PC-9 (cell line): ENCODE measurements at regions not wholly inside any gene's neighbourhood (a gene's known extent, or its start where the extent isn't known, plus 50 kb on each side); places are given as distances from the start of the nearest gene placed in this dataset.

Experiments used
- BruUV-seq: library from RNA; stranded (reverse); fragments of 400-500 nt; replicated peaks from 2 replicates; lab custom pipeline; 2021; lab: Mats Ljungman, UMichigan
- CTCF ChIA-PET: fragments of 300-600 bp; sonication (Branson Sonifier 250); formaldehyde crosslinking; loops from one replicate; lab custom pipeline; 2022; ENCODE audit warnings: antibody characterized with exemption; lab: Charles Lee
- POLR2A ChIA-PET: fragments of 300-600 bp; sonication (Branson Sonifier 250); formaldehyde crosslinking; loops from one replicate; lab custom pipeline; 2022; ENCODE audit warnings: antibody characterized with exemption; ENCODE audit not compliant: unreplicated experiment; lab: Charles Lee
- DNase-seq, 2 experiments: peaks; one replicate each; pipeline versions ENCODE4 v3.0.0 to v3.0.0-alpha.2; 2015 to 2022; ENCODE audit warnings: mixed read lengths in 1 of 2
- H2AFZ ChIP-seq: fragments of 200-600 bp; sonication (generic); 2 replicates; pipeline ENCODE4 v1.8.1; 2017; ENCODE audit warnings: antibody characterized with exemption
- H3F3A ChIP-seq: fragments of 200-600 bp; sonication (generic); 2 replicates; pipeline ENCODE4 v1.8.1; 2017; ENCODE audit warnings: antibody characterized with exemption, mild to moderate bottlenecking, low read depth; ENCODE audit not compliant: insufficient read depth
- H3K27ac ChIP-seq: fragments of 200-600 bp; sonication (generic); 2 replicates; pipeline ENCODE4 v1.6.1; 2016; ENCODE audit warnings: mixed run types
- H3K27me3 ChIP-seq: fragments of 200-600 bp; sonication (generic); 2 replicates; pipeline ENCODE4 v1.6.1; 2016; ENCODE audit warnings: low read depth, mixed run types; ENCODE audit not compliant: insufficient read depth
- H3K36me3 ChIP-seq: fragments of 200-600 bp; sonication (generic); 2 replicates; pipeline ENCODE4 v1.6.1; 2016; ENCODE audit warnings: low read depth, mixed run types
- H3K4me1 ChIP-seq: fragments of 200-600 bp; sonication (generic); replicated peaks from 2 replicates; pipeline ENCODE4 v1.6.1; 2016; ENCODE audit warnings: mixed run types; ENCODE audit not compliant: insufficient read depth
- H3K4me2 ChIP-seq: fragments of 200-600 bp; sonication (generic); 2 replicates; pipeline ENCODE4 v1.6.1; 2017; ENCODE audit warnings: mixed run types
- H3K4me3 ChIP-seq: fragments of 200-600 bp; sonication (generic); 2 replicates; pipeline ENCODE4 v1.6.1; 2016; ENCODE audit warnings: mixed run types
- H3K79me2 ChIP-seq: fragments of 200-600 bp; sonication (generic); 2 replicates; pipeline ENCODE4 v1.6.1; 2017; ENCODE audit warnings: low read depth, mixed run types
- H3K9me2 ChIP-seq: fragments of 200-600 bp; sonication (generic); 2 replicates; pipeline ENCODE4 v1.8.1; 2017; ENCODE audit warnings: mild to moderate bottlenecking; ENCODE audit not compliant: insufficient read depth
- H3K9me3 ChIP-seq: fragments of 200-600 bp; sonication (generic); 2 replicates; pipeline ENCODE4 v1.8.1; 2016; ENCODE audit warnings: low read depth; ENCODE audit not compliant: insufficient read depth
- H4K20me1 ChIP-seq: fragments of 200-600 bp; sonication (generic); 2 replicates; pipeline ENCODE4 v1.8.1; 2017; ENCODE audit not compliant: insufficient read depth
- CTCF ChIP-seq: fragments of 200-600 bp; sonication (generic); conservative IDR thresholded peaks from 2 replicates; pipeline ENCODE4 v1.6.1; 2017; ENCODE audit warnings: mixed run types, antibody characterized with exemption, mild to moderate bottlenecking, moderate library complexity
- EZH2 ChIP-seq: fragments of 200-600 bp; sonication (generic); IDR thresholded peaks from 2 replicates; pipeline ENCODE4 v1.8.0; 2017; ENCODE audit warnings: antibody characterized with exemption, low read depth
- intact Hi-C: fragments of 100-400 bp; cut with micrococcal nuclease; formaldehyde crosslinking; loops from one replicate; pipeline ENCODE4 v1.10.0; 2022; ENCODE audit not compliant: unreplicated experiment

DNA sequence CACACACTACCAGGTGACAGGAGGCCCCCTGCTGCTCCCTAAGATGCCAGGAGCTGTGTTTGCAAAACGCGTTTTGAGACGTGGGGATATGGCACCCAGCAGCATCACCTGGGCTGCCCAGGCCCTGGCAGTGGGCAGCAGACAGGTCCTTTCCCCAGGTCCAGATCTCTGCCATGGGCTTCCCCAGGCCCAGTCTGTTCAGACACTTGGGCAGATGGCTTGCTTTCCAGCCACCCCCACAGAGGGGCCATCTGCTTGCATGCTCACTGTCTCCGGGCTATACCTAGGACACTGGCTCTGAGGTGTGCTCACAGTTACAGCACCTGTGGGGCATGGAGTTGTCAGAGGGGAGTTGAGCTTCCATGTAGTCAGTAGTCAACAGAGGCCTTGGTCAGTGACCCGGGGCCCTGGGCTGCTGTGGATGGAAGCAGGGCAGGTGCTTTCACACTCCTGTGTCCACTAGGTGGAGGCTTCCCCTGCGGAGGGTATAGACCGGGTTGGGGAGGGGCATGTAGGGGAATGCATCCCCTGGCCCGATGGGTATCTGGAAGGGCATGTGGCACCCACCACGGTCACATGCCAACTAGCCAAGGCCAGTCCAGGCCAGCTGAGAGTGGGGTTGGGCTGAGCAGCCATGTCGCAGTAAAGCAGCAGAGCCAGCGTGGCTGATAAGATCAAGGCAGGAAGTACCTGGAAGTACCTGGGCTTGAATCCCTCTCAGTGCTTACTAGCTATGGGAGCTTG lies 185.4 kb upstream of the SLC24A3 start:
- Histone ChIP-seq H4K20me1 (no peaks in the 10 kb centered on the region), H3K79me2 (no peaks in the 10 kb centered on the region), H3K4me3 (no peak overlapping the region), H3K27me3 (no peaks in the 10 kb centered on the region), H3K36me3 (no peaks in the 10 kb centered on the region), H3K27ac (no peak overlapping the region), H2AFZ (no peak overlapping the region), H3F3A (no peaks in the 10 kb centered on the region), H3K9me2 (no peaks in the 10 kb centered on the region), H3K4me1 (no peaks in the 10 kb centered on the region), H3K4me2 (no peak overlapping the region), H3K9me3 (no peaks in the 10 kb centered on the region)
- BruUV-seq: no TSS peak
- CTCF ChIA-PET: no interaction called here
- intact Hi-C loops: no loop called here
- DNase-seq: no peak
- POLR2A ChIA-PET: no interaction called here
- TF ChIP-seq EZH2 (no peak), CTCF (no peak)

GRCh38 chr20:19027971-19028370 lies 184.5 kb upstream of the SLC24A3 start:
- ChIA-PET CTCF (no interaction called here), POLR2A (no interaction called here)
- H3K9me3 ChIP-seq: no peaks in the 10 kb centered on the region
- TF ChIP-seq EZH2 (no peak), CTCF (no peak)
- intact Hi-C loops: no loop called here
- no peak overlapping the region for H3K27ac ChIP-seq
- no peaks in the 10 kb centered on the region for H3K9me2 ChIP-seq
- H3K4me2 ChIP-seq: no peak overlapping the region
- no peak overlapping the region for H2AFZ ChIP-seq
- H4K20me1 ChIP-seq: no peaks in the 10 kb centered on the region
- H3K4me3 ChIP-seq: no peak overlapping the region
- no peaks in the 10 kb centered on the region for H3K27me3 ChIP-seq
- H3F3A ChIP-seq: no peaks in the 10 kb centered on the region
- BruUV-seq: no TSS peak
- no peak for DNase-seq
- H3K36me3 ChIP-seq: no peaks in the 10 kb centered on the region
- H3K4me1 ChIP-seq: no peaks in the 10 kb centered on the region
- no peaks in the 10 kb centered on the region for H3K79me2 ChIP-seq

DNA sequence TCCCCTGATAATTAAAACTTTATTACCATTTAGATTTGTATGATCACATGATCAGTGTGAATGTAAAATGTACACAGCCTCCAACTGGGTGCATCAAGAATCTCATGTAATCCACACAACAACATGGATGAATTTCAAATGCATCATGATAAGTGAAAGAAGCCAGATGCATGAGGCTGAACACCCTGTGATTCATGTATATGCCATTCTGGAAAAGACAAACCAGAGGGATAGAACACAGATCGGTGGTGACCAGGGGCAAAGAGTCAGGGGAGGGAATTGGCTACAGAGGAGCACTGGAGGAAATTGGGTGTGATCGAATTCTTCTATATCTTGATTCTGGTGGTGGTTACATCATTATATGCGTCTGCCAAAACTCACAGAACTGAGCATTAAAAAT lies 170.7 kb upstream of the SLC24A3 start:
- TF ChIP-seq EZH2 (no peak), CTCF (no peak)
- CTCF ChIA-PET: no interaction called here
- no peak for DNase-seq

More for the DNA sequence above, 170.7 kb upstream of the SLC24A3 start:
- POLR2A ChIA-PET: no interaction called here
- no peaks in the 10 kb centered on the region for H3F3A ChIP-seq
- H3K4me2 ChIP-seq: no peak overlapping the region
- H3K4me3 ChIP-seq: no peak overlapping the region
- H4K20me1 ChIP-seq: no peaks in the 10 kb centered on the region
- intact Hi-C loops: no loop called here
- H3K27ac ChIP-seq: no peak overlapping the region
- peaks cover 7% of the 10 kb centered on the region for H3K4me1 ChIP-seq
- no TSS peak for BruUV-seq
- H2AFZ ChIP-seq: no peak overlapping the region
- no peaks in the 10 kb centered on the region; the same call in 1 of the 2 replicates for H3K9me3 ChIP-seq
- H3K79me2 ChIP-seq: no peaks in the 10 kb centered on the region
- H3K36me3 ChIP-seq: no peaks in the 10 kb centered on the region
- no peaks in the 10 kb centered on the region; the same call in 1 of the 2 replicates for H3K9me2 ChIP-seq
- no peaks in the 10 kb centered on the region for H3K27me3 ChIP-seq
